ENCODE measurements at regions not wholly inside any gene's neighbourhood (a gene's known extent, or its start where the extent isn't known, plus 50 kb on each side); places are given as distances from the start of the nearest gene placed in this dataset.
"Not testable (repeated sequence)": the region's sequence is repeated elsewhere in the genome, so short reads cannot be mapped to it uniquely, and the experiment has no call there.

- DNase-seq, result no peak
These were observed 152.2 kb upstream of the NR5A2 start for GRCh38 chr1:199875337-199875736.

GRCh38 chr1:199875856-199876255 lies 151.7 kb upstream of the NR5A2 start:
- DNase-seq, result no peak

GRCh38 chr1:199877526-199878384 lies 149.8 kb upstream of the NR5A2 start:
- no peak for DNase-seq

GRCh38 chr1:199878823-199879222 lies 148.7 kb upstream of the NR5A2 start:
- peak; percentile 51 for DNase-seq

GRCh38 chr1:199898654-199899053 lies 128.9 kb upstream of the NR5A2 start:
- no peak for DNase-seq

GRCh38 chr1:199901341-199901740 lies 126.2 kb upstream of the NR5A2 start:
- DNase-seq, result no peak

- DNase-seq, result no peak
These were observed 120.1 kb upstream of the NR5A2 start for GRCh38 chr1:199907361-199907760.

- no peak for DNase-seq
These were observed 118.4 kb upstream of the NR5A2 start for GRCh38 chr1:199909137-199909536.

- DNase-seq, result no peak
These were observed 114.2 kb upstream of the NR5A2 start for GRCh38 chr1:199913318-199913717.

- DNase-seq, result no peak
These were observed 113.0 kb upstream of the NR5A2 start for GRCh38 chr1:199914546-199914945.

- DNase-seq, result no peak
These were observed 109.2 kb upstream of the NR5A2 start for GRCh38 chr1:199918196-199918769.

- DNase-seq, result no peak
These were observed 106.9 kb upstream of the NR5A2 start for GRCh38 chr1:199920635-199921034.

- DNase-seq, result no peak
These were observed 98.0 kb upstream of the NR5A2 start for GRCh38 chr1:199929556-199929955.

GRCh38 chr1:199930067-199930466 lies 97.4 kb upstream of the NR5A2 start:
- DNase-seq, result not testable (repeated sequence)

GRCh38 chr1:199931666-199932377 lies 95.7 kb upstream of the NR5A2 start:
- peak; percentile 56 for DNase-seq

- no peak for DNase-seq
These were observed 95.0 kb upstream of the NR5A2 start for GRCh38 chr1:199932462-199932861.

GRCh38 chr1:199936441-199936840 lies 91.1 kb upstream of the NR5A2 start:
- DNase-seq, result no peak

GRCh38 chr1:199937161-199937560 lies 90.3 kb upstream of the NR5A2 start:
- no peak for DNase-seq

- DNase-seq, result no peak
These were observed 89.8 kb upstream of the NR5A2 start for GRCh38 chr1:199937661-199938060.

GRCh38 chr1:199944986-199945385 lies 82.5 kb upstream of the NR5A2 start:
- no peak for DNase-seq

- DNase-seq, result no peak
These were observed 81.9 kb upstream of the NR5A2 start for GRCh38 chr1:199945591-199945990.

- DNase-seq, result no peak
These were observed 81.0 kb upstream of the NR5A2 start for GRCh38 chr1:199946305-199947155.
